ENCODE measurements at regions not wholly inside any gene's neighbourhood (a gene's known extent, or its start where the extent isn't known, plus 50 kb on each side); places are given as distances from the start of the nearest gene placed in this dataset.
"Not testable (repeated sequence)": the region's sequence is repeated elsewhere in the genome, so short reads cannot be mapped to it uniquely, and the experiment has no call there.

- not testable (repeated sequence) for H3K4me3 ChIP-seq (ENCODE audit: low read length); DNase-seq (ENCODE audit: low read depth, low spot score); H3K4me1 ChIP-seq (ENCODE audit: control insufficient read depth, insufficient read depth, low read length); H3K27ac ChIP-seq (ENCODE audit: low read length); H3K9me3 ChIP-seq (ENCODE audit: control insufficient read depth, insufficient read depth, low read length); H3K36me3 ChIP-seq (ENCODE audit: control insufficient read depth, insufficient read depth, low read length); H3K27me3 ChIP-seq (ENCODE audit: control insufficient read depth, insufficient read depth, low read length)
- no CpG with 5 or more reads among the region's 8 CpGs for WGBS (ENCODE audit: insufficient coverage, insufficient read length)
Measured at GRCh38 chr2:67195327-67195726, 201.8 kb upstream of the ETAA1 start.

DNA sequence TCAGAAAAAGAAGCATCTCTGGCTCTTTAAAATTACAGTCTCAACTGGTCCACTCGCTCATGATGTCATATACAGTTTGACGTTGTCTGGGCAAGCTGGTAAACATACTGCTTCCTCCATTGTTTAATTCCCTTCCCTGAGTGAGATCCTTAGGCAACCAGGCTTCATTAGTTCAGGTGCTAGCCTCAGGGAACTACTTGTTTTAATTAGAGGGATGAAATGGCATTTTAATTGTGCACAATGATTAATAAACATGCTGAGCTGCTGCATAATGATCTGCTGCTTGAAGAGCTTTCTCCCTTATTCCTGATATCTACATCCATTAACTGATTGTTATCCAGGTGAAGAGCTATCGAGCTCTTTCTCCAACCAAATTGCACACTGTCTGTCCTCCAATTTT, 195.6 kb upstream of the ETAA1 start:
- Histone ChIP-seq H3K27ac (ENCODE audit: low read length) (no peak overlapping the region), H3K36me3 (ENCODE audit: control insufficient read depth, insufficient read depth, low read length) (no peaks in the 10 kb centered on the region), H3K4me1 (ENCODE audit: control insufficient read depth, insufficient read depth, low read length) (no peaks in the 10 kb centered on the region), H3K27me3 (ENCODE audit: control insufficient read depth, insufficient read depth, low read length) (no peaks in the 10 kb centered on the region), H3K4me3 (ENCODE audit: low read length) (no peak overlapping the region), H3K9me3 (ENCODE audit: control insufficient read depth, insufficient read depth, low read length) (no peaks in the 10 kb centered on the region)
- no CpG with 5 or more reads among the region's 3 CpGs for WGBS (ENCODE audit: insufficient coverage, insufficient read length)
- no peak for DNase-seq (ENCODE audit: low read depth, low spot score)

DNA sequence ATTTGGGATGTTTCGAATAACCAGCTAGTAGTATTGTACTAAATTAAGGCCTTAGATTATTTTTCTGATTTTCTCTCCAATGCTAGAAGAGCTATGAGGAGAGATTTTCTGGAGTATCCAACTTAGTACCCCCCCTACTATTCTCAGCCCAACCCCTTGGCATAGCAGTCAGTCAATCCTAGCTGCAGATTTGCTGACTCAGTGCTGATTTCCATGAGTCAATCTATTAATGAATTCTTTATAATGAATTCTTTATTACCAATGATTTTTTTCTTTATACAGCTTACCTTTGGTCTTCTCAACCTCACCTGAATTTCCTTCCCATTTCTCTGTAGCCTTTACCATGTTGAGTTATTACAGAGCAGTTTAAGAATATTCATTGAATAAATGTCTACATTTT, 192.8 kb upstream of the ETAA1 start:
- no CpG with 5 or more reads among the region's 1 CpG for WGBS (ENCODE audit: insufficient coverage, insufficient read length)
- Histone ChIP-seq H3K36me3 (ENCODE audit: control insufficient read depth, insufficient read depth, low read length) (no peaks in the 10 kb centered on the region), H3K9me3 (ENCODE audit: control insufficient read depth, insufficient read depth, low read length) (no peaks in the 10 kb centered on the region), H3K27me3 (ENCODE audit: control insufficient read depth, insufficient read depth, low read length) (no peaks in the 10 kb centered on the region), H3K27ac (ENCODE audit: low read length) (no peak overlapping the region), H3K4me3 (ENCODE audit: low read length) (no peak overlapping the region), H3K4me1 (ENCODE audit: control insufficient read depth, insufficient read depth, low read length) (peaks cover 1% of the 10 kb centered on the region; the same call in 1 of the 2 replicates)
- no peak for DNase-seq (ENCODE audit: low read depth, low spot score)

DNA sequence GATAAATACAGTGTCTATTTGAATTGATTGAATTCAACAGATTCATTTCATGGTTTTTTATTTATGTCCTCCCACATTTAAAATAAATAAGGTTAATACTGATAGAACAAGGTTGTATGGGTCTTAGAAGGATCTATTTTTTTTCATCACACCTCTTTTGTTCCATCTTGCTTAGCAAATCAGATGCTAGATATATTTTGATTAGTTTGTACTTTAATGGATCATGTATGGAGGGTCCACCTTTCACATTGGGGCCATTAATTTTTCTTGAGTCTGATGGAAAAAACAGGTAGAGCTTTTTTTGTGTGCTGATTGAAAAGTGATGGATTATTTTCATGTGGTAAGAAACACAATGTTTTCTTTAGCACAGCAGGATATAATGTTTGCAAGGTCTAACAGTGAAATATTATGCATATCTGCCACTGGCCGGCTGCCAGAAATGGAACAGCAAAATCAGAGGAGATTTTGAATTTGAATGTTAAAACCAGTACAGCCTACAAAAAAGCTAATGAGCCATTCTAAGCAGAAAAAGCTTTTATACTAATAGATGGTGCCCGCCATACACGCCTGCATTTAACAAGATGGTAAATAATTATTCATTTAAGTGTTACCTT, 188.1 kb upstream of the ETAA1 start:
- Histone ChIP-seq H3K27ac (ENCODE audit: low read length) (no peak overlapping the region), H3K9me3 (ENCODE audit: control insufficient read depth, insufficient read depth, low read length) (no peaks in the 10 kb centered on the region), H3K36me3 (ENCODE audit: control insufficient read depth, insufficient read depth, low read length) (no peaks in the 10 kb centered on the region), H3K4me3 (ENCODE audit: low read length) (no peak overlapping the region), H3K4me1 (ENCODE audit: control insufficient read depth, insufficient read depth, low read length) (peaks cover 1% of the 10 kb centered on the region; the same call in 1 of the 2 replicates), H3K27me3 (ENCODE audit: control insufficient read depth, insufficient read depth, low read length) (no peaks in the 10 kb centered on the region)
- no CpG with 5 or more reads among the region's 3 CpGs for WGBS (ENCODE audit: insufficient coverage, insufficient read length)
- DNase-seq (ENCODE audit: low read depth, low spot score), result no peak

DNA sequence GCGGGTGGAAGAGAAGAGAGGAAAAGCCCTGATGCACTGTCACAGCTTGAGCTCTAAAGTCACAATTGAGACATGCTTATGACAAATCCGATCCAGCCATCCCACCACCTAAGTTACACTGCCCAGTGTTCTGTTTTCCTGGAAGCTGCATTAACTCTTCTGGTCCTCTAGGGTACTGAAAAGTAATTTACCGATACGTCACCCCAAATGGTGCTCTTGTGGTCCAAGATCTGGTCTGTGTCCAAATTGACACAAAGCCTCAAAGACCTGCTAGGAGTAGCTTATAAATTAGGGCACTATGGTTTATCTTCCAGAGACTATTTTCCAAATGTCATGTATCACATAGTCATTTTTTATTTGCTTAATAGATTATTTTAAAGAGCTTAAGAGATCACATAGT, 186.7 kb upstream of the ETAA1 start:
- no CpG with 5 or more reads among the region's 4 CpGs for WGBS (ENCODE audit: insufficient coverage, insufficient read length)
- no peak overlapping the region for H3K4me3 ChIP-seq (ENCODE audit: low read length)
- no peaks in the 10 kb centered on the region for H3K9me3 ChIP-seq (ENCODE audit: control insufficient read depth, insufficient read depth, low read length)
- no peaks in the 10 kb centered on the region for H3K36me3 ChIP-seq (ENCODE audit: control insufficient read depth, insufficient read depth, low read length)
- DNase-seq (ENCODE audit: low read depth, low spot score), result no peak
- H3K4me1 ChIP-seq (ENCODE audit: control insufficient read depth, insufficient read depth, low read length), result peaks cover 1% of the 10 kb centered on the region; the same call in 1 of the 2 replicates
- no peak overlapping the region for H3K27ac ChIP-seq (ENCODE audit: low read length)
- H3K27me3 ChIP-seq (ENCODE audit: control insufficient read depth, insufficient read depth, low read length), result no peaks in the 10 kb centered on the region

DNA sequence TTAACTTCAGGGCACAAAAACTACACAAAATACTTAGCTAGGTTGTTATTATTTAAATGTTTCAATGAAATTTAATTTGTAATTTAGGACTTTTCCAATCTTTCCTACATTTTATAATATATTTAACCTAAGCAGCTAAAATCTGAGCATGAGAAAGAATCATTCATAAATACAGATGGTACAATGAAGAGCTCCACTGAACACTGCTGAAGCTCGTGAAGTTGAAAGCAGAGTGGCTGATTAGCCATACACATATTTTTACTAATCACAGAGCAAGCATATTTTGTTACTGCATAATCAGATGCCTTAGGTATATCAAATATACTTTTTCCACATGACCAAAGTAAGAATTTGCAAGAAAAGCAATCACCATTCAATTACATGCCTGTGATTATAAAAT, 184.9 kb upstream of the ETAA1 start:
- whole genome bisulfite sequencing (ENCODE audit: insufficient coverage, insufficient read length), result no CpG with 5 or more reads among the region's 1 CpG
- H3K4me3 ChIP-seq (ENCODE audit: low read length), result no peak overlapping the region
- H3K27ac ChIP-seq (ENCODE audit: low read length), result no peak overlapping the region
- H3K4me1 ChIP-seq (ENCODE audit: control insufficient read depth, insufficient read depth, low read length), result peaks cover 1% of the 10 kb centered on the region; the same call in 1 of the 2 replicates
- DNase-seq (ENCODE audit: low read depth, low spot score), result no peak
- no peaks in the 10 kb centered on the region for H3K9me3 ChIP-seq (ENCODE audit: control insufficient read depth, insufficient read depth, low read length)
- H3K36me3 ChIP-seq (ENCODE audit: control insufficient read depth, insufficient read depth, low read length), result no peaks in the 10 kb centered on the region
- H3K27me3 ChIP-seq (ENCODE audit: control insufficient read depth, insufficient read depth, low read length), result no peaks in the 10 kb centered on the region

DNA sequence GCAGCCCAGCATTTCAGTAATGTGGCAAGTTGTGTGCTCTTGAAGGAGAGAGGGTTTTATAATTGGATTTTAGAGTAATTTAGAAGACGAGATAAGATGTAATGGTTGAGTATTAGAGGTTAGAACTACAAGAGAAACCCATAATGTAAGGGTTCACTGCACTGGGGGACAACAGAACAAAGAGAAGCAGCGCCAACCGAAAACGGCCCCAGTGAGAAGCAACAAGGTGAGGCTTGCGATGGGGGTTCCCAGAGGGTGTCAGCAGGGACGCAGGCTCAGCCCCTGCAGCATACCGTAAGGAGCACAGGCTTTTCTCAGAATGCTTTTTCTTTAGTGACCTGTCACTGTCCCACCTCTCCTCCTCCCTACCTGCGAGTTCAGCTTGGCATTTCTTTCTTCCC, 183.9 kb upstream of the ETAA1 start:
- Histone ChIP-seq H3K27ac (ENCODE audit: low read length) (no peak overlapping the region), H3K9me3 (ENCODE audit: control insufficient read depth, insufficient read depth, low read length) (no peaks in the 10 kb centered on the region), H3K4me3 (ENCODE audit: low read length) (no peak overlapping the region)

DNA sequence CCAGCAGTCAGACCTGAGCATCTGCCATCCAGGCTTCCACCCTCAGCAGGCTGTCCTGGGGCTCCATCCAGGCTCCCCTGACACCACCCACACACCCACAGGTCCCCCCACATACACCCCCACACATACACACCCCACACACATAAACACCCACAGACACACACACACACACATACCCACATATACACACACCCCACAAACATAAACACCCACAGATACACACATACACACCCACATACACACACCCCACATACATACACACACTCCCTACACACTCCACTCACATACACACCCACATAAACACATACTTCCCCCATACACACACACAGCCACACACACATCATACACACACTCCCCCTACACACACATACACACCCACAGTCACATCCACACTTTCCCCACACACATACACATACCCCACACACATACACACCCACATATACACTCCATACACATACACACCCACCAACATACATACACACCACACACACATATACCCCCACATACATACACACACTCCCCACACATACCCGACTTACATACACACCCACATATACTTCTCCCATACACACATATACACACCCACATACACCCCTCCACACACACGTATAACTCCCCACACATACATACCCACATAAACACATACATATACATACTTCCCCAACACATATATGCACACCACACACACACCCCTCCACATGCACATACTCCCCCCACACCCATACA, 183.3 kb upstream of the ETAA1 start:
- H3K27ac ChIP-seq (ENCODE audit: low read length), result no peak overlapping the region
- no peak for DNase-seq (ENCODE audit: low read depth, low spot score)
- no peak overlapping the region for H3K4me3 ChIP-seq (ENCODE audit: low read length)
- WGBS (ENCODE audit: insufficient coverage, insufficient read length), result 100% methylated on average over 2 of the region's 2 CpGs
- H3K4me1 ChIP-seq (ENCODE audit: control insufficient read depth, insufficient read depth, low read length), result no peaks in the 10 kb centered on the region
- no peaks in the 10 kb centered on the region for H3K36me3 ChIP-seq (ENCODE audit: control insufficient read depth, insufficient read depth, low read length)
- H3K27me3 ChIP-seq (ENCODE audit: control insufficient read depth, insufficient read depth, low read length), result no peaks in the 10 kb centered on the region
- no peaks in the 10 kb centered on the region for H3K9me3 ChIP-seq (ENCODE audit: control insufficient read depth, insufficient read depth, low read length)

More for the DNA sequence above, 183.9 kb upstream of the ETAA1 start:
- H3K36me3 ChIP-seq (ENCODE audit: control insufficient read depth, insufficient read depth, low read length), result no peaks in the 10 kb centered on the region
- no peaks in the 10 kb centered on the region for H3K27me3 ChIP-seq (ENCODE audit: control insufficient read depth, insufficient read depth, low read length)
- no peak for DNase-seq (ENCODE audit: low read depth, low spot score)
- no peaks in the 10 kb centered on the region for H3K4me1 ChIP-seq (ENCODE audit: control insufficient read depth, insufficient read depth, low read length)
- 100% methylated on average over 1 of the region's 8 CpGs for WGBS (ENCODE audit: insufficient coverage, insufficient read length)

- no peak overlapping the region for H3K4me3 ChIP-seq (ENCODE audit: low read length)
- no peak overlapping the region for H3K27ac ChIP-seq (ENCODE audit: low read length)
- H3K27me3 ChIP-seq (ENCODE audit: control insufficient read depth, insufficient read depth, low read length), result no peaks in the 10 kb centered on the region
- no peak for DNase-seq (ENCODE audit: low read depth, low spot score)
- no peaks in the 10 kb centered on the region for H3K9me3 ChIP-seq (ENCODE audit: control insufficient read depth, insufficient read depth, low read length)
- no peaks in the 10 kb centered on the region for H3K4me1 ChIP-seq (ENCODE audit: control insufficient read depth, insufficient read depth, low read length)
- WGBS (ENCODE audit: insufficient coverage, insufficient read length), result 100% methylated on average over 4 of the region's 5 CpGs
- no peaks in the 10 kb centered on the region for H3K36me3 ChIP-seq (ENCODE audit: control insufficient read depth, insufficient read depth, low read length)
Measured at GRCh38 chr2:67214585-67215185, 182.4 kb upstream of the ETAA1 start.

DNA sequence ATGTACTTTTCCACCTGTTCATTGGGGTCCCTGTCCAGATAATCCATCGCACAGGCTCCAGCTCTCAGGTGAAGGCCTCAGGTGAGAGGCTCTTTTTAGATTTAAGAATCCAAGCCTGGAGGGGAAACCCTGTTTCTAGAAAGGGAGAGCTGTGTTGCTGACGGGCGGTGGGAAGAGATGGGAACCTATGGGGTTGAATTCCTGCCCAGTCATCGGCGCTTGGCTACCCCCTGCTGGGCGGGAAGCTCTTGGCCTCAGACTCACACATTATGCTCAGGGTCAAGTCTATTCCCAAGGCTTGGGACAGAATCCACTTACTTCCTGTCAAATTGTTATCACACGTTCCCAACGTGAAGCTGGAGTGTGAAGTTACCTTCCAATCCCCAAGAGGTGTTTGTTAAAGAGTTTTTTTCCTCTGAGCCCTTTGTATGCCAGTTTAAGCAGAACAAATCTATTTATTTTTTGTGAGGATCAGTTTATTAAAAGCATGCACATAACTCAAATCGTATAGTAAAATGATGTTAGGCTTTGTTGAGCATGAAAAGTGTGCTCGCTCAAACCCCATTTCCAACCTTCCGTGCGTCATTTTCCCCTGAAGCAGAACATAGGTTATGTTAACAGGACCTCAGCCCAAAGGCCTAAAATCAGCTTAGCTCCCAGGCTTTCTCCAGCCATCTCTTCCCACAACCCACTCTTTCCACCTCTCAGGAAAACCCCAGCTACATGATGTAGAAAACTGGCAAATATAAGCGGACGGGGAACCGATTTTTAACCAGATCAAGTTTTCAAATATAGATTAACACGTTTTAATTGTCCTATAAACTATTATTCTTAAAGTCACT, 181.7 kb upstream of the ETAA1 start:
- H3K9me3 ChIP-seq (ENCODE audit: control insufficient read depth, insufficient read depth, low read length), result no peaks in the 10 kb centered on the region
- H3K36me3 ChIP-seq (ENCODE audit: control insufficient read depth, insufficient read depth, low read length), result no peaks in the 10 kb centered on the region
- H3K4me1 ChIP-seq (ENCODE audit: control insufficient read depth, insufficient read depth, low read length), result no peaks in the 10 kb centered on the region
- H3K4me3 ChIP-seq (ENCODE audit: low read length), result no peak overlapping the region
- no CpG with 5 or more reads among the region's 16 CpGs for WGBS (ENCODE audit: insufficient coverage, insufficient read length)
- H3K27ac ChIP-seq (ENCODE audit: low read length), result no peak overlapping the region
- DNase-seq (ENCODE audit: low read depth, low spot score), result peak; percentile 50
- H3K27me3 ChIP-seq (ENCODE audit: control insufficient read depth, insufficient read depth, low read length), result no peaks in the 10 kb centered on the region

All from iPS DF 6.9 (cell line).